Mesothelial cell of epicardium (in vitro differentiated cells): ENCODE measurements at regions not wholly inside any gene's neighbourhood (a gene's known extent, or its start where the extent isn't known, plus 50 kb on each side); places are given as distances from the start of the nearest gene placed in this dataset.

Experiments used
- DNase-seq, 2 experiments: peaks; one replicate each; pipeline ENCODE4 v3.0.0; 2021; ENCODE audit warnings: low spot score in 2 of 2; ENCODE audit not compliant: unreplicated experiment in 2 of 2
- H3K27ac Mint-ChIP-seq: 2 replicates; pipeline ENCODE4 v1.8.0; 2021; ENCODE audit warnings: mixed read lengths
- H3K27me3 Mint-ChIP-seq: 2 replicates; pipeline ENCODE4 v1.8.0; 2021; ENCODE audit warnings: low read depth, mixed read lengths
- H3K36me3 Mint-ChIP-seq: 2 replicates; pipeline ENCODE4 v1.8.0; 2021; ENCODE audit warnings: mixed read lengths
- H3K4me1 Mint-ChIP-seq: 2 replicates; pipeline ENCODE4 v1.8.0; 2021; ENCODE audit warnings: mixed read lengths
- H3K4me3 Mint-ChIP-seq: 2 replicates; pipeline ENCODE4 v1.8.0; 2021; ENCODE audit warnings: mild to moderate bottlenecking, moderate library complexity, mixed read lengths
- H3K9me3 Mint-ChIP-seq: 2 replicates; pipeline ENCODE4 v1.8.0; 2021; ENCODE audit warnings: mixed read lengths
- CTCF ChIP-seq: fragments of 200-600 bp; sonication (generic); IDR thresholded peaks from one replicate; pipeline ENCODE4 v1.5.0; 2021; ENCODE audit warnings: antibody characterized with exemption; ENCODE audit not compliant: unreplicated experiment

GRCh38 chr5:89729623-89730301 lies 679.8 kb downstream of the CETN3 start:
- H3K27me3 Mint-ChIP-seq, result peaks cover 3% of the 10 kb centered on the region
- no peaks in the 10 kb centered on the region for H3K36me3 Mint-ChIP-seq
- H3K4me3 Mint-ChIP-seq, result no peak overlapping the region
- H3K9me3 Mint-ChIP-seq, result no peaks in the 10 kb centered on the region
- peaks cover 3% of the 10 kb centered on the region for H3K4me1 Mint-ChIP-seq
- no peak for TF ChIP-seq CTCF
- no peak for DNase-seq
- H3K27ac Mint-ChIP-seq, result no peak overlapping the region

GRCh38 chr5:89728750-89729149 lies 680.8 kb downstream of the CETN3 start:
- Mint-ChIP-seq H3K27me3 (peaks cover 3% of the 10 kb centered on the region), H3K4me1 (peaks cover 3% of the 10 kb centered on the region), H3K4me3 (no peak overlapping the region), H3K27ac (no peak overlapping the region), H3K36me3 (no peaks in the 10 kb centered on the region), H3K9me3 (no peaks in the 10 kb centered on the region)
- DNase-seq, result no peak
- TF ChIP-seq CTCF, result no peak

GRCh38 chr5:89728134-89728533 lies 681.4 kb downstream of the CETN3 start:
- peaks cover 3% of the 10 kb centered on the region for H3K4me1 Mint-ChIP-seq
- no peak overlapping the region for H3K4me3 Mint-ChIP-seq
- DNase-seq, result no peak
- TF ChIP-seq CTCF, result no peak
- H3K36me3 Mint-ChIP-seq, result no peaks in the 10 kb centered on the region
- peaks cover 3% of the 10 kb centered on the region for H3K27me3 Mint-ChIP-seq
- no peak overlapping the region for H3K27ac Mint-ChIP-seq
- H3K9me3 Mint-ChIP-seq, result no peaks in the 10 kb centered on the region

- no peaks in the 10 kb centered on the region for H3K9me3 Mint-ChIP-seq
- no peak for DNase-seq
- no peak overlapping the region for H3K27ac Mint-ChIP-seq
- no peaks in the 10 kb centered on the region for H3K4me1 Mint-ChIP-seq
- TF ChIP-seq CTCF, result no peak
- H3K4me3 Mint-ChIP-seq, result no peak overlapping the region
- H3K27me3 Mint-ChIP-seq, result peaks cover 3% of the 10 kb centered on the region
- no peaks in the 10 kb centered on the region for H3K36me3 Mint-ChIP-seq
Measured at GRCh38 chr5:89724379-89725095, 685.0 kb downstream of the CETN3 start.

DNA sequence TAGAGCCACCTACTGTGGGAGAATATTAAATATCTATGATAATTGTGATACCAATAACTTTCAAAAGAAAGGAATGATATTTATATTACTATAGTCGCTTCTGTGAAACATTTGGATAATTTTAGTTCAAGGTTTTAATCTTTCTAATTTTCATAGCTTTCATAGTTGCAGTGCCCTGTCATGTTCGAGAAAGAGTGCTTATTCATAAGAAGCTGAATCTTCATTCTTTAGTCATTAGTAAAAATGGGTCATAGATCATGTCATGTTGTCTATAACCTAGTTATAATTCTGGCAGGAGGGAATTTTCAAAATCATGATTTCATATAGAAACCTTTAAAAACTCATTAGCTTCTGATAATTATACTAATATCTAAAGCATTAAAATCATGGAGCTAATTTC lies 685.6 kb downstream of the CETN3 start:
- TF ChIP-seq CTCF, result no peak
- peaks cover 3% of the 10 kb centered on the region for H3K27me3 Mint-ChIP-seq
- H3K27ac Mint-ChIP-seq, result no peak overlapping the region
- H3K4me1 Mint-ChIP-seq, result no peaks in the 10 kb centered on the region
- no peaks in the 10 kb centered on the region for H3K9me3 Mint-ChIP-seq
- no peaks in the 10 kb centered on the region for H3K36me3 Mint-ChIP-seq
- H3K4me3 Mint-ChIP-seq, result no peak overlapping the region
- no peak for DNase-seq
